Transverse colon (tissue), 4 donors: ENCODE measurements at regions not wholly inside any gene's neighbourhood (a gene's known extent, or its start where the extent isn't known, plus 50 kb on each side); places are given as distances from the start of the nearest gene placed in this dataset.

Experiments
- POLR2A ChIP-seq: fragments of 450-650 bp; IDR thresholded peaks from one replicate; pipeline ENCODE4 v1.6.1; 2016; ENCODE audit warnings: antibody characterized with exemption, mild to moderate bottlenecking, moderate library complexity
- POLR2AphosphoS5 ChIP-seq, 3 donors: sonication (generic); formaldehyde crosslinking; IDR thresholded peaks; one replicate each; pipeline ENCODE4 v1.6.1; 2016; ENCODE audit warnings: antibody characterized with exemption in 3 of 3
- TF ChIP-seq, protein P1 (sequence below), 5 experiments: fragments of 200-600 bp in 3 of 5; fragments of 450-650 bp in 2 of 5; sonication (generic) in 3 of 5; IDR thresholded peaks; 1 replicate in 2 of 5; 2 replicates in 3 of 5; pipeline ENCODE4 v1.5.1; 2016 to 2017; ENCODE audit warnings: antibody characterized with exemption in 5 of 5, inconsistent platforms in 3 of 5, mild to moderate bottlenecking in 2 of 5, moderate library complexity in 1 of 5

DNA sequence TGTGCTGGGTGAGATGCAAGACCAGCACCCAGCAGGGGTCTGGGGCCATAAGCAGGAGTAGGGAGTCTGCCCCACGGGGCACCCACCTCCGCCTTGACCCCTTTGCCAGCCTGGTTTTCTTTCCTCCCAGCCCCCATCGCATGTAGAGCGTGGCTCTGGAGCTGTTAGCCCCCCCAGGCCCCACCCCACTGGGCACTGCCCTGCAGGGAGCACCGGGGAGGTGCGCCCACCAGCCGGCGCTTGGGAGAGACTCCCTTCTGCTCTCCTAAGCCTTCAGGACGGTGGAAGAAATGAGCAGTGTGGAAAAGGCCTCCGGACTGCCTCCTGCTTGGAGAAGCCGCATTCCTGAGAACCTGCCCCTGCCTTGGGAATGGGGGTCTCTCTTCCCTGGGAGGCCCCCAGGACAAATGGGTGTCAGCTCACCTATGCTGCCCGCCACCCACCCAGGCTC, 186.2 kb downstream of the IRF8 start:
- TF ChIP-seq, protein P1, sequence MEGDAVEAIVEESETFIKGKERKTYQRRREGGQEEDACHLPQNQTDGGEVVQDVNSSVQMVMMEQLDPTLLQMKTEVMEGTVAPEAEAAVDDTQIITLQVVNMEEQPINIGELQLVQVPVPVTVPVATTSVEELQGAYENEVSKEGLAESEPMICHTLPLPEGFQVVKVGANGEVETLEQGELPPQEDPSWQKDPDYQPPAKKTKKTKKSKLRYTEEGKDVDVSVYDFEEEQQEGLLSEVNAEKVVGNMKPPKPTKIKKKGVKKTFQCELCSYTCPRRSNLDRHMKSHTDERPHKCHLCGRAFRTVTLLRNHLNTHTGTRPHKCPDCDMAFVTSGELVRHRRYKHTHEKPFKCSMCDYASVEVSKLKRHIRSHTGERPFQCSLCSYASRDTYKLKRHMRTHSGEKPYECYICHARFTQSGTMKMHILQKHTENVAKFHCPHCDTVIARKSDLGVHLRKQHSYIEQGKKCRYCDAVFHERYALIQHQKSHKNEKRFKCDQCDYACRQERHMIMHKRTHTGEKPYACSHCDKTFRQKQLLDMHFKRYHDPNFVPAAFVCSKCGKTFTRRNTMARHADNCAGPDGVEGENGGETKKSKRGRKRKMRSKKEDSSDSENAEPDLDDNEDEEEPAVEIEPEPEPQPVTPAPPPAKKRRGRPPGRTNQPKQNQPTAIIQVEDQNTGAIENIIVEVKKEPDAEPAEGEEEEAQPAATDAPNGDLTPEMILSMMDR (IDR thresholded peaks at IDR 0.05) = no peak
- TF ChIP-seq POLR2AphosphoS5 (IDR thresholded peaks at IDR 0.05) = no peak
- no peak for TF ChIP-seq POLR2A
